NCI-H226 (cell line): ENCODE measurements at regions not wholly inside any gene's neighbourhood (a gene's known extent, or its start where the extent isn't known, plus 50 kb on each side); places are given as distances from the start of the nearest gene placed in this dataset.

Source experiments
- DNase-seq: peaks from one replicate; pipeline ENCODE4 v3.0.0-alpha.2; 2015

GRCh38 chr13:40403509-40404241 is 262.8 kb downstream of the FOXO1 start:
- no peak for DNase-seq

GRCh38 chr13:40404407-40404806 is 262.0 kb downstream of the FOXO1 start:
- DNase-seq, result no peak

GRCh38 chr13:40404967-40405716 is 261.3 kb downstream of the FOXO1 start:
- no peak for DNase-seq

GRCh38 chr13:40406405-40407120 is 259.9 kb downstream of the FOXO1 start:
- DNase-seq, result peak; percentile 77

GRCh38 chr13:40407567-40407966 is 258.9 kb downstream of the FOXO1 start:
- DNase-seq, result no peak

- DNase-seq, result no peak
Measured at GRCh38 chr13:40408602-40409001, 257.8 kb downstream of the FOXO1 start.

- no peak for DNase-seq
Measured at GRCh38 chr13:40409278-40409677, 257.2 kb downstream of the FOXO1 start.

GRCh38 chr13:40410315-40410714 is 256.1 kb downstream of the FOXO1 start:
- DNase-seq, result no peak

- DNase-seq, result no peak
Measured at GRCh38 chr13:40420160-40420740, 246.2 kb downstream of the FOXO1 start.

- no peak for DNase-seq
Measured at GRCh38 chr13:40422588-40423235, 243.7 kb downstream of the FOXO1 start.

GRCh38 chr13:40428354-40428753 is 238.1 kb downstream of the FOXO1 start:
- no peak for DNase-seq

- no peak for DNase-seq
Measured at GRCh38 chr13:40429706-40430545, 236.5 kb downstream of the FOXO1 start.

- no peak for DNase-seq
Measured at GRCh38 chr13:40432018-40432978, 234.1 kb downstream of the FOXO1 start.

GRCh38 chr13:40433001-40433400 is 233.4 kb downstream of the FOXO1 start:
- DNase-seq, result no peak

- DNase-seq, result no peak
Measured at GRCh38 chr13:40433577-40433976, 232.9 kb downstream of the FOXO1 start.

GRCh38 chr13:40434516-40435397 is 231.7 kb downstream of the FOXO1 start:
- no peak for DNase-seq

GRCh38 chr13:40438022-40438680 is 228.3 kb downstream of the FOXO1 start:
- DNase-seq, result no peak

- DNase-seq, result no peak
Measured at GRCh38 chr13:40438999-40439797, 227.2 kb downstream of the FOXO1 start.
